ENCODE measurements at regions not wholly inside any gene's neighbourhood (a gene's known extent, or its start where the extent isn't known, plus 50 kb on each side); places are given as distances from the start of the nearest gene placed in this dataset.

DNA sequence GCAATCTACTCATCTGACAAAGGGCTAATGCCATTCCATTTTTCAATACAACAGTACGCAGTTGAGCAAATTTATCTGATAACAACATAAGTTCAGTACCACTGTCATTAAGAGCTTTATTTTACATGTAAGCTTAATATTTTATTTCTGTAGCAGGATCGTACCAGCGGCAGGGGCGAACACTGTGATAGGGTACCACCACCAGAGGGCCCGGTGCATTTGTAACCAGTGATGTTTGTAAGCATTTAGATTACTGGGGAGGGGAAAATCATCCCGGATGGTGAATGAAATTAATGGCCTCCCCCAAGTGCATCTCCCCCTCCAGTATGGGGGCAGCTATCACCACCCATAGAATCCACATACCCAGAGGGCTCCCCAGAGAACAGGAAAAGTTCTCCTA is 179.0 kb downstream of the ADGRA3 start:
- TF ChIP-seq, protein P1, sequence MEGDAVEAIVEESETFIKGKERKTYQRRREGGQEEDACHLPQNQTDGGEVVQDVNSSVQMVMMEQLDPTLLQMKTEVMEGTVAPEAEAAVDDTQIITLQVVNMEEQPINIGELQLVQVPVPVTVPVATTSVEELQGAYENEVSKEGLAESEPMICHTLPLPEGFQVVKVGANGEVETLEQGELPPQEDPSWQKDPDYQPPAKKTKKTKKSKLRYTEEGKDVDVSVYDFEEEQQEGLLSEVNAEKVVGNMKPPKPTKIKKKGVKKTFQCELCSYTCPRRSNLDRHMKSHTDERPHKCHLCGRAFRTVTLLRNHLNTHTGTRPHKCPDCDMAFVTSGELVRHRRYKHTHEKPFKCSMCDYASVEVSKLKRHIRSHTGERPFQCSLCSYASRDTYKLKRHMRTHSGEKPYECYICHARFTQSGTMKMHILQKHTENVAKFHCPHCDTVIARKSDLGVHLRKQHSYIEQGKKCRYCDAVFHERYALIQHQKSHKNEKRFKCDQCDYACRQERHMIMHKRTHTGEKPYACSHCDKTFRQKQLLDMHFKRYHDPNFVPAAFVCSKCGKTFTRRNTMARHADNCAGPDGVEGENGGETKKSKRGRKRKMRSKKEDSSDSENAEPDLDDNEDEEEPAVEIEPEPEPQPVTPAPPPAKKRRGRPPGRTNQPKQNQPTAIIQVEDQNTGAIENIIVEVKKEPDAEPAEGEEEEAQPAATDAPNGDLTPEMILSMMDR (IDR thresholded peaks at IDR 0.05) = no peak

- TF ChIP-seq, protein P1 (IDR thresholded peaks at IDR 0.05) = no peak
Observed at GRCh38 chr4:22334155-22334554, 181.7 kb downstream of the ADGRA3 start.

DNA sequence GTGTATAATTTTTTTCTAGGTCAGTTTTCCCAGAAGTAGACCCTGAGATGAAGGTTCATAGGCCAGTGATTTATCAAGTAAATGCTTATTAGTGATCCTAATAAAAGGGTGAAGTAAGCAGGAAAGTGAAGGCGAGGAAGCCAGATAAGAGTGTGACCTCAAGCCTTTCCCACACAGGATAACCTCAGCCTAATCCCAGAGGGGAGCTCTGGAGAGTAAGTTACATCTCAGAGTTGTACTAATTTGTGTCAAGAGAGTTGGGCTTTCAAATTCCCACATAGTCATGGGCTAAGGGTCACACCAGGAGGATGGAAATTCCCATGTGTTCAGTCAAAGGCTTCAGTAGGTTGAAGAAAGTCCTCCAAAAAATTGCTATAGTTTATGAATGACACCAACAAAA is 191.4 kb downstream of the ADGRA3 start:
- TF ChIP-seq, protein P1 (IDR thresholded peaks at IDR 0.05) = no peak

DNA sequence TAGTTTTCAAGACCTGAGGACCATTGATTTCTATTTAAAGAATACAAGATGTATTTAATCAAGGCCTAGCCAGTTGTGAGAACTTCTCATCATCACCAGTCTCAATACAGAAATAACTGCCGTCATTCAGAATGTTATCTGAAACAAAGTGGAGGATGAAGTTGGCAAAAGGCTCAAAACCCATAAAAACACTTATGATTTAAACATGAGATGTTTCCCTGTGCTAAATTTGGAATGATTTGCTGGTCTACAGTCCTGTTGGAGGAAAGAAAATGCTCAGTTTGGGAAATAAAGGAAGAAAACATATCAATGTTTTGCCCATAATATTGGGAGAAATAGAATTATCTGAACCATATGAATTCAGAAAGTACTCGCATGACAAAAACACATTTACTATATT is 192.2 kb downstream of the ADGRA3 start:
- TF ChIP-seq, protein P1 (IDR thresholded peaks at IDR 0.05) = no peak

DNA sequence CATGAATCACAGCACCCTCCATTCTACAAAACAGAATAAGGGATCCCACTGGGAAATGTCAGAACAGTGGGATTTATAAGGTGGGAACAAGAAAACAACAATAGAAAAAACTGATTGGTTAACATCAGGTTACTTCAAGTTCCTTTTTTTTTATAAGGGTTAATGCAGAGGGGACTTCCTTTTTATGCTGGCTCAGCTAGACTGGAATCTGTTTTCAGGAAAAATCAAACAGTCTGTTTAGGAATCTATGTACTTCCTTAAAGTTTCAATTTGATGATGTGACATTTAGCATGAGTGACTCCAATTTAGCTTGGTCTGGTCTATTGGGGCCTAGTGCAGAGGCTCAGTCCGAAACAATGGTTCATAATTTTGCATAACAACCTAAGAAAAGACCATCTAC is 192.9 kb downstream of the ADGRA3 start:
- TF ChIP-seq, protein P1 (IDR thresholded peaks at IDR 0.05) = no peak

- TF ChIP-seq, protein P1 (IDR thresholded peaks at IDR 0.05) = no peak
Observed at GRCh38 chr4:22315628-22316027, 200.2 kb downstream of the ADGRA3 start.

GRCh38 chr4:22313976-22314375 is 201.9 kb downstream of the ADGRA3 start:
- TF ChIP-seq, protein P1 (IDR thresholded peaks at IDR 0.05) = no peak

DNA sequence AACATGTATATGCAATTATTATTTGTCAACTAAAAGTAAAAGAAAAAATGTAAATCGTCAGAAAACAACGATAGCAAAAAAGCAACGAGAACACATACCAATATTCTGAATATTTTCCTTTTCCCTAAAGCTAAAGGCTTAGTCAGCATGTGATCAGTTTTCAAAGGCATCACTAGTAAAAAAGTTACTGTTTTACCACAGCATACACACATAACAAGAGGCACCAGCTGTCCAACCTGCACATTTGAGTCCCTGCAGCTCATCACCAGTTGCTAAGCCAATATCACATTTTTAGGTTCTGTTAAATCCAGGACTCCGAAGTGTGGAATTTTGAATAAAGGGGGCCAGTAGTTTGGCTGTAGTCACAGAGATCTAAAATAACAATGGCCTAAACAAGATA is 203.8 kb downstream of the ADGRA3 start:
- TF ChIP-seq, protein P1 (IDR thresholded peaks at IDR 0.05) = no peak

Measured in LNCAP (cell line).